MM.1S (cell line): ENCODE measurements at regions not wholly inside any gene's neighbourhood (a gene's known extent, or its start where the extent isn't known, plus 50 kb on each side); places are given as distances from the start of the nearest gene placed in this dataset.

Experiments used
- DNase-seq: peaks from one replicate; pipeline ENCODE4 v3.0.0-alpha.2; 2015
- H2AFZ ChIP-seq: fragments of 300-600 bp; sonication (generic); 2 replicates; pipeline ENCODE4 v1.6.0; 2016; ENCODE audit warnings: antibody characterized with exemption, low read length
- H3F3A ChIP-seq: fragments of 300-600 bp; sonication (generic); 2 replicates; pipeline ENCODE4 v1.6.1; 2016; ENCODE audit warnings: mild to moderate bottlenecking, antibody characterized with exemption, low read length, moderate library complexity, mixed read lengths; ENCODE audit not compliant: insufficient read depth
- H3K27ac ChIP-seq: fragments of 300-600 bp; sonication (generic); 2 replicates; pipeline ENCODE4 v1.5.1; 2016; ENCODE audit warnings: mild to moderate bottlenecking, low read length
- H3K27me3 ChIP-seq: fragments of 300-600 bp; sonication (generic); replicated peaks from 2 replicates; pipeline ENCODE4 v1.6.0; 2016; ENCODE audit warnings: low read length; ENCODE audit not compliant: insufficient read depth
- H3K36me3 ChIP-seq: fragments of 300-600 bp; sonication (generic); replicated peaks from 2 replicates; pipeline ENCODE4 v1.6.1; 2016; ENCODE audit warnings: mild to moderate bottlenecking, low read length, mixed read lengths; ENCODE audit not compliant: insufficient read depth
- H3K4me1 ChIP-seq: fragments of 300-600 bp; sonication (generic); 2 replicates; pipeline ENCODE4 v1.6.1; 2016; ENCODE audit warnings: low read length, mixed read lengths
- H3K4me2 ChIP-seq: fragments of 300-600 bp; sonication (generic); 2 replicates; pipeline ENCODE4 v1.6.0; 2016; ENCODE audit warnings: low read depth, low read length
- H3K4me3 ChIP-seq: fragments of 300-600 bp; sonication (generic); 2 replicates; pipeline ENCODE4 v1.5.1; 2016; ENCODE audit warnings: low read length, mixed read lengths
- H3K79me2 ChIP-seq: fragments of 300-600 bp; sonication (generic); 2 replicates; pipeline ENCODE4 v1.6.1; 2016; ENCODE audit warnings: mixed run types, low read length, mixed read lengths
- H3K9ac ChIP-seq: fragments of 300-600 bp; sonication (generic); 2 replicates; pipeline ENCODE4 v1.6.1; 2016; ENCODE audit warnings: low read length, mixed read lengths
- H3K9me2 ChIP-seq: fragments of 300-600 bp; sonication (generic); replicated peaks from 2 replicates; pipeline ENCODE4 v1.6.1; 2016; ENCODE audit warnings: mild to moderate bottlenecking, low read length, mixed read lengths; ENCODE audit not compliant: insufficient read depth
- H3K9me3 ChIP-seq: fragments of 300-600 bp; sonication (generic); replicated peaks from 2 replicates; pipeline ENCODE4 v1.6.1; 2016; ENCODE audit warnings: mild to moderate bottlenecking, low read length, mixed read lengths; ENCODE audit not compliant: insufficient read depth
- H4K20me1 ChIP-seq: fragments of 300-600 bp; sonication (generic); 2 replicates; pipeline ENCODE4 v1.6.1; 2016; ENCODE audit warnings: mild to moderate bottlenecking, low read length, moderate library complexity, mixed read lengths; ENCODE audit not compliant: insufficient read depth
- EZH2 ChIP-seq: fragments of 300-600 bp; sonication (generic); optimal IDR thresholded peaks from 2 replicates; pipeline ENCODE3; 2017; ENCODE audit warnings: low read depth, mild to moderate bottlenecking, antibody characterized with exemption, low read length, mixed read lengths
- EZH2phosphoT487 ChIP-seq: fragments of 300-600 bp; sonication (generic); IDR thresholded peaks from 2 replicates; pipeline ENCODE4 v1.6.1; 2018; ENCODE audit warnings: antibody characterized with exemption, low read length
- TF ChIP-seq, protein P1 (sequence below): fragments of 300-600 bp; sonication (generic); IDR thresholded peaks from 2 replicates; pipeline ENCODE4 v1.5.1; 2016; ENCODE audit warnings: antibody characterized with exemption, low read length, mixed read lengths

DNA sequence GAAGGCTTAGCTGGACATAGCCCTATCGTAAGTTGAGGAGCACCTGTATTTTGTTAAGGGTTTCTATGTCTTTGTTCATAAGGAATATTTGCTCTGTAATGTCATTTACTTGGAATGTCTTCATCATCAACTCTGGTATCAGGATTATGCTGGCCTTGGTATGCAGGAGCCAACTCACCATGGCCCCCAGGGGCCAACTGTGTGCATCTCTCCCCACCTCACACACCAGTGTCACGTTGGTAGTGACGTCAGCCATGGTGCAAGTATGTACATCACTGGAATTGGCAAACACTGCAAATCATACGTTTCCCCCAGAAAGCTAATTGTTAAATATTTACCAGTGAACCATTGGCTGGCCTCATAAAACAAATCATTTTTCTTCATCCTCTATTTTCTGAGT is 70.8 kb downstream of the YTHDF1 start:
- no peak overlapping the region for H2AFZ ChIP-seq
- no peaks in the 10 kb centered on the region for H3F3A ChIP-seq
- no peak overlapping the region for H3K4me3 ChIP-seq
- no peak overlapping the region for H3K4me2 ChIP-seq
- no peak for DNase-seq
- no peaks in the 10 kb centered on the region for H3K36me3 ChIP-seq
- no peaks in the 10 kb centered on the region for H3K9me2 ChIP-seq
- no peaks in the 10 kb centered on the region for H3K9me3 ChIP-seq
- TF ChIP-seq EZH2phosphoT487: no peak
- TF ChIP-seq EZH2: no peak
- TF ChIP-seq, protein P1, sequence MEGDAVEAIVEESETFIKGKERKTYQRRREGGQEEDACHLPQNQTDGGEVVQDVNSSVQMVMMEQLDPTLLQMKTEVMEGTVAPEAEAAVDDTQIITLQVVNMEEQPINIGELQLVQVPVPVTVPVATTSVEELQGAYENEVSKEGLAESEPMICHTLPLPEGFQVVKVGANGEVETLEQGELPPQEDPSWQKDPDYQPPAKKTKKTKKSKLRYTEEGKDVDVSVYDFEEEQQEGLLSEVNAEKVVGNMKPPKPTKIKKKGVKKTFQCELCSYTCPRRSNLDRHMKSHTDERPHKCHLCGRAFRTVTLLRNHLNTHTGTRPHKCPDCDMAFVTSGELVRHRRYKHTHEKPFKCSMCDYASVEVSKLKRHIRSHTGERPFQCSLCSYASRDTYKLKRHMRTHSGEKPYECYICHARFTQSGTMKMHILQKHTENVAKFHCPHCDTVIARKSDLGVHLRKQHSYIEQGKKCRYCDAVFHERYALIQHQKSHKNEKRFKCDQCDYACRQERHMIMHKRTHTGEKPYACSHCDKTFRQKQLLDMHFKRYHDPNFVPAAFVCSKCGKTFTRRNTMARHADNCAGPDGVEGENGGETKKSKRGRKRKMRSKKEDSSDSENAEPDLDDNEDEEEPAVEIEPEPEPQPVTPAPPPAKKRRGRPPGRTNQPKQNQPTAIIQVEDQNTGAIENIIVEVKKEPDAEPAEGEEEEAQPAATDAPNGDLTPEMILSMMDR: no peak
- no peak overlapping the region for H3K9ac ChIP-seq
- no peaks in the 10 kb centered on the region for H3K4me1 ChIP-seq
- no peaks in the 10 kb centered on the region for H4K20me1 ChIP-seq
- H3K27ac ChIP-seq: no peak overlapping the region
- H3K79me2 ChIP-seq: no peaks in the 10 kb centered on the region
- peaks cover 98% of the 10 kb centered on the region for H3K27me3 ChIP-seq

DNA sequence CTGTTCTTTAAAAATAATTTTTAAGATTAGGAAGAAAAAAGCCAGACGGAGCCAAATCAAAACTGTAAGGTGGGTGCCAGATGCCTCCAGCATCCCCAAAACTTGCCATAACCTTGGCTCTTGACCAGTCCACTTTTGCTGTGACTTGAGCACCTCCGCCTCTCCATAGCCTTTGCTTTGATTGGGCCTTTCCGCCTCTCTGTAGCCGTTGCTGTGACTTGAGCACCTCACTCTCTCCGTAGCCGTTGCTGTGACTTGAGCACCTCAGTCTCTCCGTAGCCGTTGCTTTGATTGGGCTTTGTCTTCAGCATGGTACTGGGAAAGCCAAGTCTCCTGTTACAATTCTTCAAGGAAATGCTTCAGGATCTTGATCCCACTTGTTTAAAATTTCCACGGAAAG is 73.0 kb downstream of the YTHDF1 start:
- Histone ChIP-seq H3K4me2 (no peak overlapping the region), H2AFZ (no peak overlapping the region), H4K20me1 (no peaks in the 10 kb centered on the region), H3K79me2 (no peaks in the 10 kb centered on the region), H3K27me3 (peaks cover 98% of the 10 kb centered on the region), H3K27ac (no peak overlapping the region), H3K4me1 (no peaks in the 10 kb centered on the region), H3K9me3 (no peaks in the 10 kb centered on the region), H3K4me3 (no peak overlapping the region), H3K9ac (no peak overlapping the region), H3K9me2 (no peaks in the 10 kb centered on the region), H3F3A (no peaks in the 10 kb centered on the region), H3K36me3 (no peaks in the 10 kb centered on the region)
- DNase-seq: no peak
- TF ChIP-seq EZH2phosphoT487 (no peak), EZH2 (no peak)
- TF ChIP-seq, protein P1: no peak

DNA sequence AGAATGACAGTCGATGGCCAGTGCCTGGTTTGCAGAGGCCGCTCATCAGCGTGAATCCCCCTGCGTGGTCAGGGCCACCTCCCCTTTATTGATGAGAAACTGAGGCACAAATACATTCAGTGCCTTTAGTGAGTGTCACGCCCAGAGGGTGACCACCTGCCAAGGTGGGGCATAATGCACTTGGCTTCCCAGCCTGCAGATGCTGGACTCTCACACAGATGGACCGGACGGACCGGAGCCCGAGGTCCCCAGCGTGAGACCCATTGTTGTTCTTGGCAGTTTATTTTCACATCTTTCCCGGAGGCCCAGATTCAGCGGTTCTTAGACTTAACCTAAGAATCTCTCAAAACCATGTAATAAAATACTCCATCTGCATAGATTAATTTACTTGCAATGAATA is 74.4 kb downstream of the YTHDF1 start:
- no peaks in the 10 kb centered on the region for H3K36me3 ChIP-seq
- no peak overlapping the region for H2AFZ ChIP-seq
- no peaks in the 10 kb centered on the region for H4K20me1 ChIP-seq
- H3K4me2 ChIP-seq: no peak overlapping the region
- H3F3A ChIP-seq: no peaks in the 10 kb centered on the region
- H3K27ac ChIP-seq: no peak overlapping the region
- no peaks in the 10 kb centered on the region for H3K4me1 ChIP-seq
- no peaks in the 10 kb centered on the region for H3K79me2 ChIP-seq
- peaks cover 98% of the 10 kb centered on the region for H3K27me3 ChIP-seq
- H3K4me3 ChIP-seq: no peak overlapping the region
- TF ChIP-seq EZH2: no peak
- no peak for TF ChIP-seq EZH2phosphoT487
- TF ChIP-seq, protein P1: no peak
- H3K9me2 ChIP-seq: no peaks in the 10 kb centered on the region
- DNase-seq: no peak
- no peak overlapping the region for H3K9ac ChIP-seq
- H3K9me3 ChIP-seq: no peaks in the 10 kb centered on the region
